ENCODE measurements at regions not wholly inside any gene's neighbourhood (a gene's known extent, or its start where the extent isn't known, plus 50 kb on each side); places are given as distances from the start of the nearest gene placed in this dataset.

GRCh38 chr22:22759371-22759770 lies 115.0 kb downstream of the GGTLC2 start:
- TF ChIP-seq POLR2AphosphoS5 (IDR thresholded peaks at IDR 0.05), result no peak
- no peak for TF ChIP-seq CTCF (IDR thresholded peaks at IDR 0.05)
- no peak for TF ChIP-seq POLR2A (IDR thresholded peaks at IDR 0.05)
- no peak for TF ChIP-seq EP300 (IDR thresholded peaks at IDR 0.05)
- Histone ChIP-seq H3K4me3 (no peak overlapping the region), H3K36me3 (no peaks in the 10 kb centered on the region), H3K27me3 (no peaks in the 10 kb centered on the region), H3K4me1 (no peaks in the 10 kb centered on the region), H3K27ac (no peak overlapping the region), H3K9me3 (no peaks in the 10 kb centered on the region)
- 67 to 75% methylated on average over 6 of the region's 6 CpGs for WGBS, 2 donors
- no peak for DNase-seq
- intact Hi-C loops (cut with DNase I), result no loop called here

GRCh38 chr22:22759889-22760546 lies 115.6 kb downstream of the GGTLC2 start:
- WGBS, 2 donors, result 83 to 91% methylated on average over 7 of the region's 7 CpGs
- no peaks in the 10 kb centered on the region for H3K27me3 ChIP-seq
- no peak overlapping the region for H3K4me3 ChIP-seq
- no peaks in the 10 kb centered on the region for H3K4me1 ChIP-seq
- intact Hi-C loops (cut with DNase I), result no loop called here
- H3K36me3 ChIP-seq, result no peaks in the 10 kb centered on the region
- H3K9me3 ChIP-seq, result no peaks in the 10 kb centered on the region
- H3K27ac ChIP-seq, result no peak overlapping the region
- TF ChIP-seq POLR2AphosphoS5 (IDR thresholded peaks at IDR 0.05) (no peak), CTCF (IDR thresholded peaks at IDR 0.05) (no peak), EP300 (IDR thresholded peaks at IDR 0.05) (no peak), POLR2A (IDR thresholded peaks at IDR 0.05) (no peak)
- no peak for DNase-seq

DNA sequence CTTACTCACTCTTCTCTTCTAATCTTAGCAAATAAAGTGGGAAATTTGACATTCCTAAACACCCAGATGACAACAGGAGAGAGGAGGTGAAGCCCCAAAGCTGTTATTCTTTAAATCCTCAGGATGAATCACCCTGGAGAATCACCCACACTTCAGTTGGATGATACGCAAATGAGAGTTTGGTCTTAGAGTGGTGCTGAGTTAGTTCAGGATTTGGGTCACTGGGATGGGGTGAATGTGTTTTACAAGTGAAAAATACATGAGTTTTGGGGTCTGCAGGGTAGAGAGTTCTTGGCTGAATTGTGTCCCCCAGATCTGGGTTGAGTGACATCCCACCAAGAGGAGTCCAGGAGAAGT lies 117.2 kb downstream of the GGTLC2 start:
- H3K27me3 ChIP-seq, result no peaks in the 10 kb centered on the region
- no peaks in the 10 kb centered on the region for H3K36me3 ChIP-seq
- no peak for DNase-seq
- no peak overlapping the region for H3K4me3 ChIP-seq
- no peak overlapping the region for H3K27ac ChIP-seq
- 95 to 96% methylated on average over 1 of the region's 1 CpG for WGBS, 2 donors
- TF ChIP-seq POLR2A (IDR thresholded peaks at IDR 0.05) (no peak), EP300 (IDR thresholded peaks at IDR 0.05) (no peak), POLR2AphosphoS5 (IDR thresholded peaks at IDR 0.05) (no peak), CTCF (IDR thresholded peaks at IDR 0.05) (no peak)
- H3K4me1 ChIP-seq, result no peaks in the 10 kb centered on the region
- no peaks in the 10 kb centered on the region for H3K9me3 ChIP-seq
- intact Hi-C loops (cut with DNase I), result no loop called here

- 92 to 93% methylated on average over 8 of the region's 8 CpGs for WGBS, 2 donors
- TF ChIP-seq POLR2AphosphoS5 (IDR thresholded peaks at IDR 0.05) (no peak), CTCF (IDR thresholded peaks at IDR 0.05) (no peak), EP300 (IDR thresholded peaks at IDR 0.05) (no peak), POLR2A (IDR thresholded peaks at IDR 0.05) (no peak)
- Histone ChIP-seq H3K36me3 (no peaks in the 10 kb centered on the region), H3K4me1 (no peaks in the 10 kb centered on the region), H3K27me3 (no peaks in the 10 kb centered on the region), H3K4me3 (no peak overlapping the region), H3K9me3 (no peaks in the 10 kb centered on the region), H3K27ac (no peak overlapping the region)
- DNase-seq, result no peak
- intact Hi-C loops (cut with DNase I), result no loop called here
These were observed 117.8 kb downstream of the GGTLC2 start for GRCh38 chr22:22761963-22762772.

All from sigmoid colon (tissue), 6 donors.